GM12873 (cell line): ENCODE measurements at regions not wholly inside any gene's neighbourhood (a gene's known extent, or its start where the extent isn't known, plus 50 kb on each side); places are given as distances from the start of the nearest gene placed in this dataset.

Experiments used
- TF ChIP-seq, protein P1 (sequence below): IDR thresholded peaks from 2 replicates; pipeline ENCODE4 v1.5.1; 2012; ENCODE audit warnings: low read depth, mild to moderate bottlenecking, moderate library complexity, low read length, control low read depth; ENCODE audit not compliant: insufficient read depth; ENCODE audit errors: missing control alignments

DNA sequence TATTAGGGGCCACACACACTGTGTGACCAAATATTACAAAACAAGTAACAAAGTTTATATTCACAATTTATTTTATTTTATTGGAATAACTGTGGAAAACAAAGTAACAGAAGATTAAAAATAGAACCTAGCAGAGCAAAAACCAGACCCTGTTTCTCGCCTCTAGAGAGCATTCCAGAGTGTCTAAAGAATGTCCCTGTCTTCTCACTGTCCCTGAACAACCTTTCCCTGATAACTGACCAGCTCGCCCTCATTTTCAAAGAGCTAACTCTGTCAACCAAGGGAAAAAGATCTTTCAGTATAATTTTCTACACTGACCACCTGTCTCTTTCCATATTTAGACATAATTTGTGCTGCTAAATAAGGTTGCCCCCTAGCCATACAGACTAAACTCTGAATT is 646.9 kb downstream of the USP25 start:
- TF ChIP-seq, protein P1, sequence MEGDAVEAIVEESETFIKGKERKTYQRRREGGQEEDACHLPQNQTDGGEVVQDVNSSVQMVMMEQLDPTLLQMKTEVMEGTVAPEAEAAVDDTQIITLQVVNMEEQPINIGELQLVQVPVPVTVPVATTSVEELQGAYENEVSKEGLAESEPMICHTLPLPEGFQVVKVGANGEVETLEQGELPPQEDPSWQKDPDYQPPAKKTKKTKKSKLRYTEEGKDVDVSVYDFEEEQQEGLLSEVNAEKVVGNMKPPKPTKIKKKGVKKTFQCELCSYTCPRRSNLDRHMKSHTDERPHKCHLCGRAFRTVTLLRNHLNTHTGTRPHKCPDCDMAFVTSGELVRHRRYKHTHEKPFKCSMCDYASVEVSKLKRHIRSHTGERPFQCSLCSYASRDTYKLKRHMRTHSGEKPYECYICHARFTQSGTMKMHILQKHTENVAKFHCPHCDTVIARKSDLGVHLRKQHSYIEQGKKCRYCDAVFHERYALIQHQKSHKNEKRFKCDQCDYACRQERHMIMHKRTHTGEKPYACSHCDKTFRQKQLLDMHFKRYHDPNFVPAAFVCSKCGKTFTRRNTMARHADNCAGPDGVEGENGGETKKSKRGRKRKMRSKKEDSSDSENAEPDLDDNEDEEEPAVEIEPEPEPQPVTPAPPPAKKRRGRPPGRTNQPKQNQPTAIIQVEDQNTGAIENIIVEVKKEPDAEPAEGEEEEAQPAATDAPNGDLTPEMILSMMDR, result no peak

DNA sequence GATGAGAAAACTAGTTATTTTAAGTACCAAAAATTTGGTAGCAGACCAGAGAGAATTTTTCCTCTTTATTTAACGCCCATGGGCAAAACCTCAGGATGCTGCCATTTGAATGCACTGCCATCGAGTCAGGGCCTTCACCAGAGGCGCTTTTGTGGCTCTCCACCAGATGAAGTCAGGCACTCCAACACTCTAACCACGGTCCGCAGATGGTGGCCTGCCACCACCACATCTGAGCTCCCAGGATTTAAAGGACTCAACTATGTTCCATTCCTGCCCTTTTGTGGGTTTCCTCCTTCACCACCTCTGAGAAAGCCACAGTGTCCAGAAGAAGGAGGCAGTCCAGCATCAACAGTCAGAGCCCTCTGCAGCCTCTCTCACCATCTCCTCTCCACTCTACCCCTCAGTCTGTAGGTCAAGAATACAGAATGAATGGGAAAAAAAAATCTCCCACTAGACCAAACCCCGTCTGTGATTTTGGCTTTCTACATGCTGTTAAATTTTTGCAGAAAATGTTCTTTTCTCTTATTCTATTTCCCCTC is 647.4 kb downstream of the USP25 start:
- TF ChIP-seq, protein P1, result no peak

DNA sequence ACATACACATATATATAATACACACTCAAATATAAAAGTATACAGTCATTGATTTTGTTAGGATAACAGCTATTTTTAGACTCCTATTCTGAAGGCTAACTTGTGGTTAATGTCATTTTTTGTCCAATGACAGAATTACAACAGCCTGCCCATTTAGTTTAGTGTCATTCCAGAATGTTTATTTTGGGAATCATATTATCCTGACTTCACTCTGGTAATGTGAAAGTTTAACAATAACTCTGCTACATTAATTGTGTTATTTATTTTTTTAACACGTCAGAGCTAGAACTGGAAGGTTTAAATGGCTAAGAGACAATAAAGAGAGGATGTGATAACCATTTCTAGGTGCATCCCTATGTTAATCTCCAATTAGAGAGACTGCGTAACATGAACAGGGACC is 648.1 kb downstream of the USP25 start:
- TF ChIP-seq, protein P1, result no peak

DNA sequence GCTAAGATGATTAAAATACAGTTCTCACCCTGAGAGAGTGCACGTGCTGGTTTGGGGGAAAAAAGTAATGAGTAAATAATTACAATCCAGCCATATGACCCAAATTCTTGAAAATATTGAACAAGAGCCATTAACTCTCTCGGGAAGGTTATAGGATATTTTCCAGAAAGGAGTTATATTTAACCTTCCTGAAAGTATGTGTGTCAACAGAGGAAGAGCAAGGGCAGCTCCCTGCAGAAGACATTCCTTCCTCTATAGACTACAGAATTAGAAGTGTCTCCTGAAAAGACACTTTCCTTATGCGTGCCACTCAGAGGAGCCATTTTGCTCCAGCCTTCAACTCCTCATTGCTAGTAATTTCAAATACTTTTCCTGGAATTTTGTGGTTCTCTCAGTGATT is 648.7 kb downstream of the USP25 start:
- TF ChIP-seq, protein P1, result no peak

DNA sequence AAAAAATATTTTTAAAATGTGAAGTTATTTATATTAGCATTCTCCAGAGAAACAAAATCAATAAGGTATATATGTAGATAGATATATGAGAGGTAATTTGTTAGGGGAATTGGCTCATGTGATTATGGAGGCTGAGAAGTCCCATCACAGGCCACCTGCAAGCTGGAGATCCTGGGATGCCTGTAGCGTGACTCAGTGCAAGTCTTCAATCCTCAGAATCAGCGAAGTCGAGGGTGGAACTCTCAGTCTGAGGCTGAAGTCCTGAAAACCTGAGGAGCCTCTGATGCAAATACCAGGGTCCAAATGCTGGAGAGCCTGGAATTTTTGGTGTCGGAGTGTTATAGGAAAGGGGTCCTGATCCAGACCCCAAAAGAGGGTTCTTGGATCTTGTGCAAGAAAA is 658.5 kb downstream of the USP25 start:
- TF ChIP-seq, protein P1, result no peak

DNA sequence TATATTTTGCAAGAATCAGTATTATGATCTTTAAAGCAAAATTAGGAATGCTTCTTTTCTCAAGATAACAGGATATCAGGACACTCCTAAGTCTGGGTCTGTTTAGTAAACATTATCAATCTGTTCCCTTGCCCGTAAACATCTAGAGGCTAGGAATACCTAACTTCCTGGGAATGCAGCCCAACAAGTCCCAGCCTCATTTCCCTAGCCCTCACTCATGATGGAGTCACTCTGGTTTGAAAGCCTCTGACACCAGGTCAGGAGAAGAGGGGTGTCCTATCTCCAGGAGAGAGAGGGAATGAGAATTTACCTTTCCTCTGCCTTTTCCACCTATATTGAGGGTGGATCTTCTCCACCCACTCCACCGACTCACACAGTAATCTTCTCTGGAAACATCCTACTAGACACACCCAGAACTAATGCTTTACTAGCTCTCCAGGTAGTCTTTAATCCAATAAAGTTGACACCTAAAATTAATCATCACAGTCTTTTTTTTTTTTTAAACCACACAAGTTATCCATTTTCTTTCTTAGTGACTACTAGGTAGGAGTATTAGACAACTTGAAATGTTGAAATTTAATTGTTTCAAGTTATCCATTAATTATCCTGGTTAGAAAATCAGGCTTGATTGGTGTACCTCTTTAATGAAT is 659.3 kb downstream of the USP25 start:
- TF ChIP-seq, protein P1, result no peak

DNA sequence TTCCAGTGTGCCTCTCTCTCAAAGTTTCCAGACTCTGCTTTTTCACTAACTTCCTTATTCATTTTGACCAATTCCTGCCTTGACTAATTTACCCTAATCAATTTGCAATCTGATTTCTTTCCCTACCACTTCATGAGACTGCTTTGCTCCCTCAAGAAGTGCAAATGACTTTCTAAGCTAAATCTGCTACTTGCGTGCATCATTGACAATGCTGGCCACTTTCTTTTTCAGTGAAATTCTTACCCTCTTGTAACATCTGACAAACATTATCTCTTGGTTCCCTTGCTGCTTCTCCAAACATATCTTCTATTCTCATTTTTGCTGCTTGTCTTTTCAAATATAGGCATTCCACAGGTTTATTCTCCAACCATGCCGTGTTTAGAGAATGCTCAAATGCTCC is 659.9 kb downstream of the USP25 start:
- TF ChIP-seq, protein P1, result no peak
